ENCODE measurements at regions not wholly inside any gene's neighbourhood (a gene's known extent, or its start where the extent isn't known, plus 50 kb on each side); places are given as distances from the start of the nearest gene placed in this dataset.

GRCh38 chr9:90365666-90366065 lies 277.0 kb downstream of the DIRAS2 start:
- no peak for DNase-seq

- DNase-seq, result no peak
Measured at GRCh38 chr9:90368241-90368640, 274.4 kb downstream of the DIRAS2 start.

- no peak for DNase-seq
Measured at GRCh38 chr9:90368928-90369327, 273.7 kb downstream of the DIRAS2 start.

- DNase-seq, result no peak
Measured at GRCh38 chr9:90379771-90380170, 262.9 kb downstream of the DIRAS2 start.

GRCh38 chr9:90385146-90385545 lies 257.5 kb downstream of the DIRAS2 start:
- DNase-seq, result no peak

- no peak for DNase-seq
Measured at GRCh38 chr9:90393365-90394152, 249.1 kb downstream of the DIRAS2 start.

- DNase-seq, result no peak
Measured at GRCh38 chr9:90394871-90395270, 247.8 kb downstream of the DIRAS2 start.

GRCh38 chr9:90400091-90400490 lies 242.5 kb downstream of the DIRAS2 start:
- DNase-seq, result no peak

GRCh38 chr9:90408659-90409058 lies 234.0 kb downstream of the DIRAS2 start:
- no peak for DNase-seq

GRCh38 chr9:90419221-90419851 lies 223.3 kb downstream of the DIRAS2 start:
- DNase-seq, result no peak

- no peak for DNase-seq
Measured at GRCh38 chr9:90420211-90420610, 222.4 kb downstream of the DIRAS2 start.

- DNase-seq, result no peak
Measured at GRCh38 chr9:90420768-90421513, 221.7 kb downstream of the DIRAS2 start.

- no peak for DNase-seq
Measured at GRCh38 chr9:90421786-90422185, 220.8 kb downstream of the DIRAS2 start.

- no peak for DNase-seq
Measured at GRCh38 chr9:90423661-90424193, 218.9 kb downstream of the DIRAS2 start.

- DNase-seq, result no peak
Measured at GRCh38 chr9:90428517-90428916, 214.1 kb downstream of the DIRAS2 start.

- no peak for DNase-seq
Measured at GRCh38 chr9:90432951-90433350, 209.7 kb downstream of the DIRAS2 start.

GRCh38 chr9:90433398-90433941 lies 209.2 kb downstream of the DIRAS2 start:
- no peak for DNase-seq

GRCh38 chr9:90441814-90442213 lies 200.8 kb downstream of the DIRAS2 start:
- DNase-seq, result no peak

- no peak for DNase-seq
Measured at GRCh38 chr9:90442723-90443122, 199.9 kb downstream of the DIRAS2 start.

- no peak for DNase-seq
Measured at GRCh38 chr9:90444609-90445204, 197.9 kb downstream of the DIRAS2 start.

- DNase-seq, result no peak
Measured at GRCh38 chr9:90445391-90445790, 197.2 kb downstream of the DIRAS2 start.

- no peak for DNase-seq
Measured at GRCh38 chr9:90446200-90446948, 196.2 kb downstream of the DIRAS2 start.
